ENCODE measurements at regions not wholly inside any gene's neighbourhood (a gene's known extent, or its start where the extent isn't known, plus 50 kb on each side); places are given as distances from the start of the nearest gene placed in this dataset.

DNA sequence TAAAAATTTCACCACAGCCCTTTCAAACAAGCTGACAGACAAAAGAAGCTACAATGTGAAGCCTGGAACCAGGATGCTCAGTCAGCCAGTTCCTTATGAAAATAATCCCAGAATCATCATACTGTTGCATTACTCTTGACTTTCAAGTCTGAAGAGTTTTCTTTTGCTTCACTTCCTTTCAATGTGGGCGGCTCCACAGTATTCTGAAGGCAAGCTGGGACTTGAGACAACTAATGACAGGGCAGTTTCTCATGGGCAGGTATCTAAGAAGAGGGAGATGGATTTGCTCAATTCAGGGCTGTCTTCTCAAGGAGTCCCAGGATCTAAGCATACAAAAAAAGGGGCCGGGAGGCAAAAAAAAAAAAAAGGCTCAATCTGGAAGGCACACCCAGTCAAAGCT is 173.4 kb downstream of the PAPSS1 start:
- intact Hi-C loops (cut with DNase I; ENCODE audit: low total_unique reads) (no loop called here), in situ Hi-C loops (cut with MboI; ENCODE audit: low sequenced_read_pairs in 4 of 4) (no loop called here)
- no peak overlapping the region for H3K27ac ChIP-seq
- no peak overlapping the region for H3K4me3 ChIP-seq
- no peaks in the 10 kb centered on the region for H3K27me3 ChIP-seq
- DNase-seq = no peak
- H3K9me3 ChIP-seq = no peaks in the 10 kb centered on the region
- TF ChIP-seq POLR2A (IDR thresholded peaks at IDR 0.05) = no peak
- TF ChIP-seq, protein P1, sequence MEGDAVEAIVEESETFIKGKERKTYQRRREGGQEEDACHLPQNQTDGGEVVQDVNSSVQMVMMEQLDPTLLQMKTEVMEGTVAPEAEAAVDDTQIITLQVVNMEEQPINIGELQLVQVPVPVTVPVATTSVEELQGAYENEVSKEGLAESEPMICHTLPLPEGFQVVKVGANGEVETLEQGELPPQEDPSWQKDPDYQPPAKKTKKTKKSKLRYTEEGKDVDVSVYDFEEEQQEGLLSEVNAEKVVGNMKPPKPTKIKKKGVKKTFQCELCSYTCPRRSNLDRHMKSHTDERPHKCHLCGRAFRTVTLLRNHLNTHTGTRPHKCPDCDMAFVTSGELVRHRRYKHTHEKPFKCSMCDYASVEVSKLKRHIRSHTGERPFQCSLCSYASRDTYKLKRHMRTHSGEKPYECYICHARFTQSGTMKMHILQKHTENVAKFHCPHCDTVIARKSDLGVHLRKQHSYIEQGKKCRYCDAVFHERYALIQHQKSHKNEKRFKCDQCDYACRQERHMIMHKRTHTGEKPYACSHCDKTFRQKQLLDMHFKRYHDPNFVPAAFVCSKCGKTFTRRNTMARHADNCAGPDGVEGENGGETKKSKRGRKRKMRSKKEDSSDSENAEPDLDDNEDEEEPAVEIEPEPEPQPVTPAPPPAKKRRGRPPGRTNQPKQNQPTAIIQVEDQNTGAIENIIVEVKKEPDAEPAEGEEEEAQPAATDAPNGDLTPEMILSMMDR (IDR thresholded peaks at IDR 0.05 in 4 of 5, conservative IDR thresholded peaks at IDR 0.05 in 1 of 5) = no peak
- H3K36me3 ChIP-seq = no peaks in the 10 kb centered on the region
- no peak for ATAC-seq
- H3K4me1 ChIP-seq = no peaks in the 10 kb centered on the region

DNA sequence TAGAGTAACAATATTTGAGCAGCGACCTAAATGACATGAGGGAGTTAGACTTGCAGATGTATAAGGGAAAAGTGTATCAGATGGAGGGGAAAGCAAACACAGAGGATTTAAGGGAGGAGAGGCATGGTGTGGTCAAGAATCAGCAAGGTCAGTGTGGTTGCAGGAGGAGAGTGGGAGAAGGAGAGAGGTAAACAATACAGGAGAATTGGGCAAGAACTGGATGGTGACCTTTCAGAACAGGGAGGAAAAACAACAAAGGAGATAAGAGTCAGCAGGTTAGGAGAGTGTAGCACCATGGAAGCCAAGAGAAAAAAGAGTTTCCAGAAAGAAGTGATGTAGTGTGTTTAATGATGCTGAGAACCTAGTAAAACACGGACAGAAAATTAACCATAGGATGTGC is 178.5 kb downstream of the PAPSS1 start:
- intact Hi-C loops (cut with DNase I; ENCODE audit: low total_unique reads) = no loop called here
- Histone ChIP-seq H3K4me3 (no peak overlapping the region), H3K27me3 (no peaks in the 10 kb centered on the region), H3K9me3 (no peaks in the 10 kb centered on the region), H3K36me3 (no peaks in the 10 kb centered on the region), H3K4me1 (no peaks in the 10 kb centered on the region), H3K27ac (no peak overlapping the region)
- in situ Hi-C loops (cut with MboI; ENCODE audit: low sequenced_read_pairs in 4 of 4) = no loop called here
- no peak for TF ChIP-seq POLR2A (IDR thresholded peaks at IDR 0.05)
- TF ChIP-seq, protein P1 (IDR thresholded peaks at IDR 0.05 in 4 of 5, conservative IDR thresholded peaks at IDR 0.05 in 1 of 5) = no peak
- ATAC-seq = no peak
- DNase-seq = no peak

DNA sequence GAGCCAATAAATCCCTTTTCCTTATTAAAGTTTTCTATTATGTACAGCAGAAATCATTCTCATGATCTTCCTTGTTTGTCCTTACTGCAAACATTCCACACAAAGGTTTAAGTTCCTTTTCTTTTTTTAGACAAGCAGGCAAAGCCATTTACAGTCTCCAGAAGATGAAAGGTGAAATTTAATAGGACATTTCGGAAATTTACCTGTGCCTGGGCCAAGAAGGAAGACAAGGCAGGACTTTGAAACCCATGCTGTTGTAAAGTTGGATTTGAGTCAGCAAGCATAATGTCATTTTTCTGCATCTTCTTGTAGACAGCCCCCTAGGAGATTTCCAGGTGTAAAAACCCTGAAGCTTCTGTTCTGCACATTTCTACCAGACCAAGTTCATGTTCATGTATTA is 188.1 kb downstream of the PAPSS1 start:
- DNase-seq (no peak), ATAC-seq (no peak)
- H3K27me3 ChIP-seq = no peaks in the 10 kb centered on the region
- no peaks in the 10 kb centered on the region for H3K36me3 ChIP-seq
- no peaks in the 10 kb centered on the region for H3K9me3 ChIP-seq
- H3K27ac ChIP-seq = no peak overlapping the region
- H3K4me1 ChIP-seq = no peaks in the 10 kb centered on the region
- in situ Hi-C loops (cut with MboI; ENCODE audit: low sequenced_read_pairs in 4 of 4) = no loop called here
- H3K4me3 ChIP-seq = no peak overlapping the region
- no peak for TF ChIP-seq POLR2A (IDR thresholded peaks at IDR 0.05)
- TF ChIP-seq, protein P1 (IDR thresholded peaks at IDR 0.05 in 4 of 5, conservative IDR thresholded peaks at IDR 0.05 in 1 of 5) = no peak
- intact Hi-C loops (cut with DNase I; ENCODE audit: low total_unique reads) = no loop called here

DNA sequence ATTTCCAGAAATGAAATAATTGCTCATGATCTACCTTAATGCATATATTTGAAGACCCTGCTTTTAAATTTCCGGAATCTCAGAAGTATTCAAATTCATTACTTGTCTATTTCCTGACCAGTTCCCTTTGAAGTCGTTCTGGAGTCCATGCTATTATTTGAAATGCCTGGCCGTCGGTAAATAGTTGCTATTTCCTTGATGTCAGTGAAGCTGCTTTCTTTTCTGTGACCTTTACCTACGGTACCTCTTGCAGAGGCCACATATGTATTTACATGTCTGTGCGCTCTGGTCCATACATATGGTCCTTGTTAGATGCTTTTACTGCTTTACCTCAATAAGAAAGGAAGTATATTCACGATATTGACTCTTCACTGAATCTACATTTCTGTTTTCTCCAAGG is 199.7 kb downstream of the PAPSS1 start:
- in situ Hi-C loops (cut with MboI; ENCODE audit: low sequenced_read_pairs in 4 of 4) = no loop called here
- TF ChIP-seq, protein P1 (IDR thresholded peaks at IDR 0.05 in 4 of 5, conservative IDR thresholded peaks at IDR 0.05 in 1 of 5) = no peak
- TF ChIP-seq POLR2A (IDR thresholded peaks at IDR 0.05) = no peak
- H3K4me3 ChIP-seq = no peak overlapping the region
- DNase-seq = no peak
- intact Hi-C loops (cut with DNase I; ENCODE audit: low total_unique reads) = no loop called here
- no peaks in the 10 kb centered on the region for H3K36me3 ChIP-seq
- no peak overlapping the region for H3K27ac ChIP-seq
- no peak for ATAC-seq
- no peaks in the 10 kb centered on the region for H3K4me1 ChIP-seq
- no peaks in the 10 kb centered on the region for H3K9me3 ChIP-seq
- H3K27me3 ChIP-seq = no peaks in the 10 kb centered on the region

DNA sequence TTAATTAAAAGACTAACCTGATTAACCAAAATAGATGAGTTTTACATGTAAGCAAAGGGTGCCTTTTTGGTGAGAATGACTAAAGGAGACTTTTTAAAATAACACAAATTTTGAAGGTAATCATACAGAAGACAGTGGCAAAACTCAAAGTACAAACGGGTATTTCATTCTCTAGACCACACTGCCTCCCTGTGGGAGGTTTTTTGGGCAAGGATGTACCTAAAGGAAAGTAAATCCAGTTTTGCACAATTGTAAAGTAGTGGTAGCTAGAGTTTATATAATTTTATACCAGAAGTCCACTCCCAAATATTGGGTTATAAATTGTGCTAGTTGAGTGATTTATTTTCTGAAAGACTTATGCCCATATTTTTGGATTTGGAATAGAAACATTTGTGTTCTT is 201.0 kb downstream of the PAPSS1 start:
- no peaks in the 10 kb centered on the region for H3K27me3 ChIP-seq
- no peaks in the 10 kb centered on the region for H3K4me1 ChIP-seq
- ATAC-seq (no peak), DNase-seq (no peak)
- H3K4me3 ChIP-seq = no peak overlapping the region
- no peak for TF ChIP-seq POLR2A (IDR thresholded peaks at IDR 0.05)
- TF ChIP-seq, protein P1 (IDR thresholded peaks at IDR 0.05 in 4 of 5, conservative IDR thresholded peaks at IDR 0.05 in 1 of 5) = peak in 2 of 5 experiments; percentile 15 to 31
- intact Hi-C loops (cut with DNase I; ENCODE audit: low total_unique reads) (no loop called here), in situ Hi-C loops (cut with MboI; ENCODE audit: low sequenced_read_pairs in 4 of 4) (no loop called here)
- H3K9me3 ChIP-seq = no peaks in the 10 kb centered on the region
- H3K27ac ChIP-seq = no peak overlapping the region
- no peaks in the 10 kb centered on the region for H3K36me3 ChIP-seq

Measured in gastrocnemius medialis (tissue), 4 donors.